GM23248 (cell line): ENCODE measurements at regions not wholly inside any gene's neighbourhood (a gene's known extent, or its start where the extent isn't known, plus 50 kb on each side); places are given as distances from the start of the nearest gene placed in this dataset.

ENCODE experiments used
- DNase-seq: peaks from one replicate; pipeline ENCODE4 v3.0.0-alpha.2; 2015
- H2AFZ ChIP-seq: fragments of 200-600 bp; sonication (generic); 2 replicates; pipeline ENCODE4 v1.6.1; 2016; ENCODE audit warnings: antibody characterized with exemption
- H3F3A ChIP-seq: fragments of 200-600 bp; sonication (generic); 2 replicates; pipeline ENCODE4 v1.6.1; 2016; ENCODE audit warnings: mild to moderate bottlenecking, antibody characterized with exemption, mixed run types; ENCODE audit not compliant: insufficient read depth
- H3K27ac ChIP-seq: fragments of 200-600 bp; sonication (generic); 2 replicates; pipeline ENCODE4 v1.5.1; 2016; ENCODE audit warnings: mild to moderate bottlenecking
- H3K27me3 ChIP-seq: fragments of 200-600 bp; sonication (generic); replicated peaks from 2 replicates; pipeline ENCODE4 v1.6.1; 2016; ENCODE audit warnings: mild to moderate bottlenecking; ENCODE audit not compliant: insufficient read depth
- H3K36me3 ChIP-seq: fragments of 200-600 bp; sonication (generic); 2 replicates; pipeline ENCODE4 v1.6.1; 2016; ENCODE audit warnings: low read depth, mild to moderate bottlenecking
- H3K4me1 ChIP-seq: fragments of 200-600 bp; sonication (generic); 2 replicates; pipeline ENCODE4 v1.6.1; 2016; ENCODE audit warnings: mild to moderate bottlenecking; ENCODE audit not compliant: insufficient read depth
- H3K4me2 ChIP-seq: fragments of 200-600 bp; sonication (generic); one replicate; pipeline ENCODE4 v1.6.1; 2016; ENCODE audit warnings: mild to moderate bottlenecking; ENCODE audit not compliant: unreplicated experiment
- H3K4me3 ChIP-seq: fragments of 200-600 bp; sonication (generic); 2 replicates; pipeline ENCODE4 v1.5.1; 2016; ENCODE audit warnings: mild to moderate bottlenecking
- H3K79me2 ChIP-seq: fragments of 200-600 bp; sonication (generic); 2 replicates; pipeline ENCODE4 v1.6.1; 2016; ENCODE audit warnings: mild to moderate bottlenecking; ENCODE audit not compliant: insufficient read depth
- H3K9ac ChIP-seq: fragments of 200-600 bp; sonication (generic); 2 replicates; pipeline ENCODE4 v1.6.1; 2016; ENCODE audit warnings: mild to moderate bottlenecking
- H3K9me2 ChIP-seq: fragments of 200-600 bp; sonication (generic); 2 replicates; pipeline ENCODE4 v1.6.1; 2016; ENCODE audit warnings: mixed run types, mild to moderate bottlenecking, moderate library complexity; ENCODE audit not compliant: insufficient read depth
- H3K9me3 ChIP-seq: fragments of 200-600 bp; sonication (generic); one replicate; pipeline ENCODE4 v1.6.1; 2017; ENCODE audit warnings: low read depth
- H4K20me1 ChIP-seq: fragments of 200-600 bp; sonication (generic); 2 replicates; pipeline ENCODE4 v1.6.0; 2016; ENCODE audit not compliant: insufficient read depth
- EZH2 ChIP-seq: fragments of 200-600 bp; sonication (generic); IDR thresholded peaks from 2 replicates; pipeline ENCODE4 v1.6.1; 2018; ENCODE audit warnings: antibody characterized with exemption, mild to moderate bottlenecking; ENCODE audit not compliant: insufficient read depth, poor library complexity, severe bottlenecking
- EZH2phosphoT487 ChIP-seq: fragments of 200-600 bp; sonication (generic); IDR thresholded peaks from 2 replicates; pipeline ENCODE4 v1.6.1; 2018; ENCODE audit warnings: antibody characterized with exemption, moderate library complexity, mild to moderate bottlenecking, low read depth; ENCODE audit not compliant: insufficient read depth
- WGBS, 2 experiments: methylation state at CpG; one replicate each; pipeline ENCODE4 v1.1.6; 2015 to 2017; ENCODE audit warnings: low lambda C conversion rate in 2 of 2, low coverage in 1 of 2; ENCODE audit errors: missing lambda C conversion rate in 2 of 2; 5-methylcytosine and 5-hydroxymethylcytosine counted together
- in situ Hi-C: fragments of 300-500 bp; cut with MboI; formaldehyde crosslinking; loops from 2 replicates; pipeline ENCODE4 v1.15.0; 2020

- no peak overlapping the region for H3K4me2 ChIP-seq
Measured at GRCh38 chr10:28926932-28927331, 249.6 kb downstream of the BAMBI start.

DNA sequence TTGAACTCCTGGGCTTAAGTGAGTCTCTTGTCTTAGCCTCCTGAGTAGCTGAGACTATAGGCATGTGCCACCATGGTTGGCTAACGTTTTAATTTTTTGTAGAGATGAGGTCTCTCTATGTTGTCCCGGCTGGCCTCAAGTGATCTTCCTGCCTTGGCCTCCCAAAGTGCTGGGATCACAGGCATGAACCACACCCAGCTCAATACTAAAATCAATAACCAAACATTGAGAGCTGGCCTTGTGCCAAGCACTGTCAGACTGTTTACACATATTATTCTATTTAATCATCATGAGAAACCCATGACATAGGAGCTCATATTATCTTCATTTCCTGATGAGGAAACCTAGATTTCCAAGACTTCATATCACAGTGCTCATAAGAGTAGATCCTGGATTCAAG, 251.2 kb downstream of the BAMBI start:
- Histone ChIP-seq H3K36me3 (no peaks in the 10 kb centered on the region), H3K27ac (no peak overlapping the region), H3K4me3 (no peak overlapping the region), H3K9me2 (no peaks in the 10 kb centered on the region), H2AFZ (no peak overlapping the region), H3K79me2 (no peaks in the 10 kb centered on the region), H4K20me1 (no peaks in the 10 kb centered on the region), H3K4me1 (no peaks in the 10 kb centered on the region), H3K9ac (no peak overlapping the region), H3K27me3 (no peaks in the 10 kb centered on the region), H3K9me3 (no peaks in the 10 kb centered on the region), H3K4me2 (no peak overlapping the region), H3F3A (no peaks in the 10 kb centered on the region)
- 37 to 42% methylated on average over 2 of the region's 2 CpGs for WGBS, 2 experiments
- TF ChIP-seq EZH2phosphoT487 (no peak), EZH2 (no peak)
- DNase-seq, result no peak
- in situ Hi-C loops, result no loop called here

More at GRCh38 chr10:28926932-28927331, 249.6 kb downstream of the BAMBI start:
- in situ Hi-C loops, result no loop called here
- Histone ChIP-seq H4K20me1 (no peaks in the 10 kb centered on the region), H3K4me3 (no peak overlapping the region), H3F3A (no peaks in the 10 kb centered on the region), H3K4me1 (no peaks in the 10 kb centered on the region), H3K27ac (no peak overlapping the region), H3K9me2 (no peaks in the 10 kb centered on the region), H3K9me3 (no peaks in the 10 kb centered on the region), H3K9ac (no peak overlapping the region), H3K27me3 (no peaks in the 10 kb centered on the region), H2AFZ (no peak overlapping the region), H3K79me2 (no peaks in the 10 kb centered on the region), H3K36me3 (no peaks in the 10 kb centered on the region)
- no peak for DNase-seq
- 39 to 47% methylated on average over 3 of the region's 3 CpGs for WGBS, 2 experiments
- TF ChIP-seq EZH2phosphoT487 (no peak), EZH2 (no peak)

GRCh38 chr10:28929942-28930341, 252.6 kb downstream of the BAMBI start:
- in situ Hi-C loops, result no loop called here
- TF ChIP-seq EZH2phosphoT487, result no peak
- TF ChIP-seq EZH2, result no peak
- H3F3A ChIP-seq, result no peaks in the 10 kb centered on the region
- H3K27ac ChIP-seq, result no peak overlapping the region
- no peaks in the 10 kb centered on the region for H3K4me1 ChIP-seq
- H3K4me2 ChIP-seq, result no peak overlapping the region
- H3K36me3 ChIP-seq, result no peaks in the 10 kb centered on the region
- H3K79me2 ChIP-seq, result no peaks in the 10 kb centered on the region
- H3K27me3 ChIP-seq, result no peaks in the 10 kb centered on the region
- H3K9me2 ChIP-seq, result no peaks in the 10 kb centered on the region
- no peak overlapping the region for H2AFZ ChIP-seq
- H3K9me3 ChIP-seq, result no peaks in the 10 kb centered on the region
- no peaks in the 10 kb centered on the region for H4K20me1 ChIP-seq
- no peak overlapping the region for H3K4me3 ChIP-seq
- no peak overlapping the region for H3K9ac ChIP-seq
- no peak for DNase-seq
- WGBS, 2 experiments, result 19 to 24% methylated on average over 3 of the region's 3 CpGs

DNA sequence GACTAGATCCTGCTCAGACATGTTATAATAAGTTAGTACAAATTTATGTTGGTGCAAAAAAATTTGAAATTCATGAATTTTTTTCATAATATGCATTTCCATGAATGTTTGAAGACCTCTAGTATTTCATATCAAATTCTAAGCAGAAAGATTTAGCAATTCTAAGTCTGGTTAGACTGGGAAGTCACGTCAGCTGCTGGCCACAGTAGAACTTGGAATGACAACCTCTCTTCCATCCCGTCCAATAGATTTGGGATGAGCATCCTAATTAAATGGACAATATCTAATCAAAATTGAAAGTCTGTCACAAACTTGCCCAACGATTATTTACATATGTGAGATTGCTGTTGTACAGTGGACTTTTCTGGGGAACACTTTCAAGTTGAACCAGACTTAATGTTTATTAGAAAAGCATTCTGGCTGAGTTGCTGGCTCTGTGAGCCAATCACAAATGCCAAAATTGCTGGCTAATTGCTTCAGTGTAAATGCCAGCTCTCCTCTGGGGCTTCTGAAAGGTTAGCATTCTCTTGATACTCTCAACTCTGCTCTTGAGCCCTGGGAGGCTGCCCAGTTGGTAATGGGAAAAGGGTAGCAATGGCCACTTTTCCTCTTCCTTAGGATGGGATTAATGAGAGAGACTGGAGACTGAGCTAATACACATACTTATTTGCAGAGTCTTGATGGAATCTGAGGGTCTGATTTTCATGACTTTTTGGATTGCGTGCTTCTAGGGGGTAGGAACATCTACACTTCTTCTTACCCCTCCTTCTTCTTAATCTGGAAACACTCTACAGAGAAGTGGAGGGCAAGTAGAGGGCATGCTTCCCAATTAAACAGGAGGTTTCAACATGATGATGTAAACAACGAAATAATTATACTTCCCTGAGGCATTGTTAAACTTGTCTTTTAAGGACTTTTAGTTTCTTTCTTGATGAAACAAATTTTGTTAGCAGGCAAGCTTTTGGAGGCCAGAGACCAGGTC, 253.5 kb downstream of the BAMBI start:
- Histone ChIP-seq H3K36me3 (no peaks in the 10 kb centered on the region), H2AFZ (no peak overlapping the region), H3K4me3 (no peak overlapping the region), H3F3A (no peaks in the 10 kb centered on the region), H3K9ac (no peak overlapping the region), H3K9me3 (no peaks in the 10 kb centered on the region), H3K27me3 (no peaks in the 10 kb centered on the region), H3K4me2 (no peak overlapping the region), H4K20me1 (no peaks in the 10 kb centered on the region), H3K4me1 (no peaks in the 10 kb centered on the region), H3K27ac (no peak overlapping the region), H3K9me2 (no peaks in the 10 kb centered on the region), H3K79me2 (no peaks in the 10 kb centered on the region)
- no peak for TF ChIP-seq EZH2
- no peak for TF ChIP-seq EZH2phosphoT487
- DNase-seq, result no peak
- in situ Hi-C loops, result no loop called here
- WGBS, 2 experiments, result 4 to 6% methylated on average over 5 of the region's 5 CpGs
